ENCODE measurements at regions not wholly inside any gene's neighbourhood (a gene's known extent, or its start where the extent isn't known, plus 50 kb on each side); places are given as distances from the start of the nearest gene placed in this dataset.

DNA sequence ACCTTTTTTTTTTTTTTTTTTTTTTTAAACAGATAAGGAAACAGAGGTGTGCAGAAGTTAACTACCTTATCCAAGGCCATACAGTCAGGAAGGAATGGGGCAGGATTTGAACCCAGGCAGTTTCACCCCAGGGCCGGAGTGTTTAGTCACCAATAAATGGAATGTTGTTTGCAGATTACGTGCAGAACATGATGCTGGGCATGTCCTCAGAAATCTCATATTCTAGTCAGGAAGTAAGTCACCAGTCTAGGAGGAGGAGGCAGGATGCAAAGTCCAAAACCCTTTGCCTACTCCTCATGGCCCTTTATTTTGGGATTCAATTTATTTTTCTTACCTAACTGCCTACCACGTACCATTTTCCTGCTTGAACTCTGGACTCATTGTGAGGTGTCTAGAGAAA lies 57.1 kb upstream of the LRRC1 start:
- no peak for TF ChIP-seq POLR2A (IDR thresholded peaks at IDR 0.05)
- TF ChIP-seq, protein P1, sequence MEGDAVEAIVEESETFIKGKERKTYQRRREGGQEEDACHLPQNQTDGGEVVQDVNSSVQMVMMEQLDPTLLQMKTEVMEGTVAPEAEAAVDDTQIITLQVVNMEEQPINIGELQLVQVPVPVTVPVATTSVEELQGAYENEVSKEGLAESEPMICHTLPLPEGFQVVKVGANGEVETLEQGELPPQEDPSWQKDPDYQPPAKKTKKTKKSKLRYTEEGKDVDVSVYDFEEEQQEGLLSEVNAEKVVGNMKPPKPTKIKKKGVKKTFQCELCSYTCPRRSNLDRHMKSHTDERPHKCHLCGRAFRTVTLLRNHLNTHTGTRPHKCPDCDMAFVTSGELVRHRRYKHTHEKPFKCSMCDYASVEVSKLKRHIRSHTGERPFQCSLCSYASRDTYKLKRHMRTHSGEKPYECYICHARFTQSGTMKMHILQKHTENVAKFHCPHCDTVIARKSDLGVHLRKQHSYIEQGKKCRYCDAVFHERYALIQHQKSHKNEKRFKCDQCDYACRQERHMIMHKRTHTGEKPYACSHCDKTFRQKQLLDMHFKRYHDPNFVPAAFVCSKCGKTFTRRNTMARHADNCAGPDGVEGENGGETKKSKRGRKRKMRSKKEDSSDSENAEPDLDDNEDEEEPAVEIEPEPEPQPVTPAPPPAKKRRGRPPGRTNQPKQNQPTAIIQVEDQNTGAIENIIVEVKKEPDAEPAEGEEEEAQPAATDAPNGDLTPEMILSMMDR (IDR thresholded peaks at IDR 0.05), result no peak
